ENCODE measurements at regions not wholly inside any gene's neighbourhood (a gene's known extent, or its start where the extent isn't known, plus 50 kb on each side); places are given as distances from the start of the nearest gene placed in this dataset.
"Not testable (repeated sequence)": the region's sequence is repeated elsewhere in the genome, so short reads cannot be mapped to it uniquely, and the experiment has no call there.

DNA sequence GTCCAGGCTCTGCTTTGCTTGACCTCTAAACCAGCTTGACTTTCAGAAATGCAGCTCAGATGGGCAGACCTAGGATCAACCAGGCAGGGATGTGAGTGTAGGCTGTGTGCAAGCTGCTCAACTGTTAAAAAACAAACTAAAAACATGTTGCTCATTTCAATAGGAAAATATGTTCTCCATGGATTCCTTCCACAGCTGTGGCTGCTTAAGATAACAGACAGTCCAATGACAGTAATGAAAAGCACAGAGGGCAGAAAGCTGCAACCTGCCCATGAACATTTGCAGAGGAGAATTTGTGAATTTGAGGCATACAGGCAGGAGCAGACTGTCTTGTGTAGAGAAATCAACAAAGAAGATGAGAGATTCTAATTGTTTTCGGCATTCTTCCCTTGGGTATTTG lies 534.2 kb downstream of the CCSER2 start:
- Mint-ChIP-seq H3K27ac (no peak overlapping the region), H3K4me1 (no peaks in the 10 kb centered on the region), H3K27me3 (ENCODE audit: low read depth) (peaks cover 6% of the 10 kb centered on the region), H3K36me3 (ENCODE audit: low read depth) (no peaks in the 10 kb centered on the region), H3K4me3 (no peak overlapping the region), H3K9me3 (peaks cover 22% of the 10 kb centered on the region)
- TF ChIP-seq, protein P1, sequence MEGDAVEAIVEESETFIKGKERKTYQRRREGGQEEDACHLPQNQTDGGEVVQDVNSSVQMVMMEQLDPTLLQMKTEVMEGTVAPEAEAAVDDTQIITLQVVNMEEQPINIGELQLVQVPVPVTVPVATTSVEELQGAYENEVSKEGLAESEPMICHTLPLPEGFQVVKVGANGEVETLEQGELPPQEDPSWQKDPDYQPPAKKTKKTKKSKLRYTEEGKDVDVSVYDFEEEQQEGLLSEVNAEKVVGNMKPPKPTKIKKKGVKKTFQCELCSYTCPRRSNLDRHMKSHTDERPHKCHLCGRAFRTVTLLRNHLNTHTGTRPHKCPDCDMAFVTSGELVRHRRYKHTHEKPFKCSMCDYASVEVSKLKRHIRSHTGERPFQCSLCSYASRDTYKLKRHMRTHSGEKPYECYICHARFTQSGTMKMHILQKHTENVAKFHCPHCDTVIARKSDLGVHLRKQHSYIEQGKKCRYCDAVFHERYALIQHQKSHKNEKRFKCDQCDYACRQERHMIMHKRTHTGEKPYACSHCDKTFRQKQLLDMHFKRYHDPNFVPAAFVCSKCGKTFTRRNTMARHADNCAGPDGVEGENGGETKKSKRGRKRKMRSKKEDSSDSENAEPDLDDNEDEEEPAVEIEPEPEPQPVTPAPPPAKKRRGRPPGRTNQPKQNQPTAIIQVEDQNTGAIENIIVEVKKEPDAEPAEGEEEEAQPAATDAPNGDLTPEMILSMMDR (IDR thresholded peaks at IDR 0.05; ENCODE audit: unreplicated experiment in 3 of 3) = no peak

DNA sequence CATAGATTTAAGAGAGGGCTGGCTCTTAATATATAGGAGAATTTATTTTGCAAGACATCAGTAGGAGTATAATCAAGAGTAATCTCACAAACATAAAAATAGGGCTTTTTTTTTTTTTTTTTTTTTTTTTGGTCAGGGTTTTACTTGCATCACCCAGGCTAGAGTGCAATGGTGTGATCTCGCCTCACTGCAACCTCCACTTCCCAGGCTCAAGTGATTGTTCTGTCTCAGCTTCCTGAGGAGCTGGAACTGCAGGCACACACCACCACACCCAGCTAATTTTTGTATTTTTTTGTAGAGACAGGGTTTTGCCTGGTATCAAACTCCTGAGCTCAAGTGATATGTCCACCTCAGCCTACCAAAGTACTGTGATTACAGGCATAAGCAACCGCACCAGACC lies 535.3 kb downstream of the CCSER2 start:
- H3K27ac Mint-ChIP-seq = no peak overlapping the region
- TF ChIP-seq, protein P1 (IDR thresholded peaks at IDR 0.05; ENCODE audit: unreplicated experiment in 3 of 3) = no peak
- H3K4me1 Mint-ChIP-seq = no peaks in the 10 kb centered on the region
- H3K36me3 Mint-ChIP-seq (ENCODE audit: low read depth) = no peaks in the 10 kb centered on the region
- peaks cover 6% of the 10 kb centered on the region for H3K27me3 Mint-ChIP-seq (ENCODE audit: low read depth)
- H3K4me3 Mint-ChIP-seq = no peak overlapping the region
- H3K9me3 Mint-ChIP-seq = peaks cover 25% of the 10 kb centered on the region

DNA sequence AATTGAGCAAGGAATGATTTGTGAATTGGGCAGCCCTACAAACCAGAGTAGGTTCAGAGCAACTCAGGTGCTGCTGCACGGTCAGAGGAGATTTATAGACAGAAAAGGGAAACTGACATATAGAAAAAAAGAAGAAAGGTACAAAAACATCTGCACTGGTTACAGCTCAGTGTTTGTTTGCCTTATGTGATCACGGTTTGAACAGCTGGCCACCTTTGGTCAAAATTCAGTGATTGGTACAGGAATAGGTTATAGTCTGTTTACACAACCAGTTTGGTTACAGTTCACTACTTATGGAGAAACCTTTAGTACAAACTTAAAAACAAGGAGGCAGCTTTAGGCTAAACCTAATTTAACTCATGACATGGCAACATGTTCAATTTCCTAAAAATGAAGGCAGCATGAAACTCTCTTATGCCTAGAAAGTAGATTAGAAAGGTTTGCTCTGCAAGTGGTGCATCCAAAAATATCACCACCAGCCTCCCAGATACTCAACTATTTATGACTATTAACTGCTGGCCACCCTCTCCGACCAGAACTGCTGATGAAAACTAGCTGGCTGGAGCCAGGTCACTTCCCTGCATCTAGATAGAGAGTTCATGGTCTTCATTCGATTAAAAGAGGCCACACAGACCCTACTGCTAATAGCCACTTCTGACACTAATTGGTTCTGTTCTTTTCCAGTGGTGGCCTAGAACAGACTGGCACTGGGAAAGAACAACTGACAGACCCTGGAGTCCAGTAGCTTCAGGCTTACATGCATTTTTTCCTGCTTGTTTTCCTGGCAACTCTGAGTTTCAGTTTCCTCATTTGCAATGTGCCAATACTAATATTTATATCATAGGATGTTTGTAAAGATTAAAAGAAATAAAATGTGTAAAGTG lies 548.0 kb downstream of the CCSER2 start:
- Mint-ChIP-seq H3K36me3 (ENCODE audit: low read depth) (no peaks in the 10 kb centered on the region), H3K27me3 (ENCODE audit: low read depth) (no peaks in the 10 kb centered on the region), H3K4me1 (no peaks in the 10 kb centered on the region), H3K4me3 (no peak overlapping the region), H3K9me3 (no peaks in the 10 kb centered on the region), H3K27ac (no peak overlapping the region)
- TF ChIP-seq, protein P1 (IDR thresholded peaks at IDR 0.05; ENCODE audit: unreplicated experiment in 3 of 3) = no peak

DNA sequence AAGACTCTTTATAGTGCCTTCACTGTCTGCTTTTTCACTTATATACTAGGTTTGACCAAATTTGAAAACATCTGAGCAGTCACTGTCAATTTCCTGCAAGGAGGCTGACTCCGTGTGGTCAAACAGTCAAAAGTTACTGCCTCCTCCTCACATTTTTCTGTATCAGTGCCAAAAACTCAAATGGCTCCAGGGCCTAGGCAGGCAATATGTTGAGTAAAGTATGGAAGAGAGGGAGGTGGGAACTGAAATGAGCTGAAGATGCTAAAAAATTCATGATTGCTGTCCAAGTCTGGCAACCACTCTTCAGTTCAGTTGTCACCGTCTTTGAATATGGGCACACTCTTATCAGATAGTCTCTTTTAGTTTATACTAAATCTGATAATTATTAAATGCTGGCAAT lies 551.6 kb downstream of the CCSER2 start:
- no peaks in the 10 kb centered on the region for H3K4me1 Mint-ChIP-seq
- H3K36me3 Mint-ChIP-seq (ENCODE audit: low read depth) = no peaks in the 10 kb centered on the region
- H3K27me3 Mint-ChIP-seq (ENCODE audit: low read depth) = peaks cover 5% of the 10 kb centered on the region
- TF ChIP-seq, protein P1 (IDR thresholded peaks at IDR 0.05; ENCODE audit: unreplicated experiment in 3 of 3) = no peak
- H3K27ac Mint-ChIP-seq = no peak overlapping the region
- H3K9me3 Mint-ChIP-seq = no peaks in the 10 kb centered on the region
- no peak overlapping the region for H3K4me3 Mint-ChIP-seq

DNA sequence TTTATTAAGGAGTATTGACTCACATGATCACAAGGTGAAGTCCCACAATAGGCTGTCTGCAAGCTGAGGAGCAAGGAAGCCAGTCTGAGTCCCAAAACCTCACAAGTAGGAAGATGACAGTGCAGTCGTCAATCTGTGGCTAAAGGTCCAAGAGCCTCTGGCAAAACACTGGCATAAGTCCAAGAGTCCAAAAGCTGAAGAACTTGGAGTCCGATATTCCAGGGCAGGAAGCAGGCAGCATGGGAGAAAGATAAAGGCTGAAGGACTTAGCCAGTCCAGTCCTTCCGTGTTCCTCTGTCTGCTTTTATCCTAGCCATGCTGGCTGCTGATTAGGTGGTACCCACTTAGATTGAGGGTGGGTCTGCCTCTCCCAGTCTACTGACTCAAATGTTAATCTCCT lies 553.3 kb downstream of the CCSER2 start:
- H3K27ac Mint-ChIP-seq; H3K27me3 Mint-ChIP-seq (ENCODE audit: low read depth); H3K9me3 Mint-ChIP-seq; H3K4me1 Mint-ChIP-seq; H3K36me3 Mint-ChIP-seq (ENCODE audit: low read depth); H3K4me3 Mint-ChIP-seq: not testable (repeated sequence)

DNA sequence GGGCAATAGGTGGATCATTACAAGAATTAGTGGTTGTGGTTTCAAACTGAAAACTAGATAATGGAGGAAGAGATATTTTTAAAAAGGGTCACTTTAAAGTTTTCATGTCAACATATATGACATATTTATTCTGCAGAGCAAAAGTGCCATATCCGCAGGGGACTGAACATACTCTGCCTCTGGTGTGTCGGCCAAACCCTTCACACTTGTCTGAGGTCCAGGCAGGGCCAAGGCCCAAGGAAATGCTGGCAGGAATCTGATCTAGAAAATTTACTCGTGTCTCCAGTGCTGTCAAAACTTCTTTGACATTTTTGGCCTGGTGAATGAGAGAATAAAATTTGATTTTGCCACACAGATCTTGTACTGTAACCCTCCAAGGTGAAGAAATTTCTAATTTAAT lies 562.3 kb downstream of the CCSER2 start:
- Mint-ChIP-seq H3K27me3 (ENCODE audit: low read depth) (no peaks in the 10 kb centered on the region), H3K9me3 (peaks cover 5% of the 10 kb centered on the region), H3K36me3 (ENCODE audit: low read depth) (no peaks in the 10 kb centered on the region), H3K27ac (no peak overlapping the region), H3K4me3 (no peak overlapping the region), H3K4me1 (no peaks in the 10 kb centered on the region)
- TF ChIP-seq, protein P1 (IDR thresholded peaks at IDR 0.05; ENCODE audit: unreplicated experiment in 3 of 3) = no peak
